ENCODE measurements at regions not wholly inside any gene's neighbourhood (a gene's known extent, or its start where the extent isn't known, plus 50 kb on each side); places are given as distances from the start of the nearest gene placed in this dataset.

GRCh38 chr6:28725890-28726348, 197.9 kb downstream of the TRIM27 start:
- WGBS, 10 experiments = 0 to 24% (median 10%) methylated on average over 3 to 7 of the region's 7 CpGs; no CpG with 5 or more reads in 1 of the 10 experiments
- in situ Hi-C loops (cut with MboI; ENCODE audit: low pct_unique_long_range_greater_than_20kb in 2 of 9, low sequenced_read_pairs in 9 of 9, unreplicated experiment in 9 of 9) = no loop called here
- peak in 1 of 8 experiments; percentile 42 for ATAC-seq (replicated peaks in 6 of 8)
- no peak overlapping the region for H3K4me3 ChIP-seq
- H3K4me1 ChIP-seq (replicated peaks in 1 of 2) = no peaks in the 10 kb centered on the region
- no peak overlapping the region for H3K27ac ChIP-seq

GRCh38 chr6:28726569-28727309, 197.0 kb downstream of the TRIM27 start:
- in situ Hi-C loops (cut with MboI; ENCODE audit: low pct_unique_long_range_greater_than_20kb in 2 of 9, low sequenced_read_pairs in 9 of 9, unreplicated experiment in 9 of 9) = no loop called here
- Histone ChIP-seq H3K4me3 (no peak overlapping the region), H3K4me1 (replicated peaks in 1 of 2) (no peaks in the 10 kb centered on the region), H3K27ac (no peak overlapping the region)
- ATAC-seq (replicated peaks in 6 of 8) = no peak
- 60 to 100% (median 68%) methylated on average over 2 to 13 of the region's 13 CpGs for whole genome bisulfite sequencing, 10 experiments

- H3K27ac ChIP-seq = no peak overlapping the region
- peak overlapping the region in 1 of 5 donors; percentile 55 for H3K4me3 ChIP-seq
- WGBS, 10 experiments = 33 to 85% (median 65%) methylated on average over 3 to 9 of the region's 9 CpGs
- in situ Hi-C loops (cut with MboI; ENCODE audit: low pct_unique_long_range_greater_than_20kb in 2 of 9, low sequenced_read_pairs in 9 of 9, unreplicated experiment in 9 of 9) = no loop called here
- H3K4me1 ChIP-seq (replicated peaks in 1 of 2) = no peaks in the 10 kb centered on the region
- no peak for ATAC-seq (replicated peaks in 6 of 8)
Observed at GRCh38 chr6:28727559-28728211, 196.1 kb downstream of the TRIM27 start.

GRCh38 chr6:28729501-28730402, 194.0 kb downstream of the TRIM27 start:
- no peak overlapping the region for H3K27ac ChIP-seq
- H3K4me1 ChIP-seq (replicated peaks in 1 of 2) = no peaks in the 10 kb centered on the region
- 0 to 24% (median 4%) methylated on average over 2 to 17 of the region's 24 CpGs for WGBS, 10 experiments
- peak in 3 of 8 experiments; percentile 3 to 7 (median 6) for ATAC-seq (replicated peaks in 6 of 8)
- H3K4me3 ChIP-seq = peak overlapping the region in 4 of 5 donors; percentile 36 to 55 (median 38)
- in situ Hi-C loops (cut with MboI; ENCODE audit: low pct_unique_long_range_greater_than_20kb in 2 of 9, low sequenced_read_pairs in 9 of 9, unreplicated experiment in 9 of 9) = no loop called here

- WGBS, 10 experiments = 0 to 63% (median 30%) methylated on average over 1 to 5 of the region's 5 CpGs; no CpG with 5 or more reads in 2 of the 10 experiments
- H3K27ac ChIP-seq = no peak overlapping the region
- ATAC-seq (replicated peaks in 6 of 8) = no peak
- in situ Hi-C loops (cut with MboI; ENCODE audit: low pct_unique_long_range_greater_than_20kb in 2 of 9, low sequenced_read_pairs in 9 of 9, unreplicated experiment in 9 of 9) = no loop called here
- no peak overlapping the region for H3K4me3 ChIP-seq
- H3K4me1 ChIP-seq (replicated peaks in 1 of 2) = no peaks in the 10 kb centered on the region
Observed at GRCh38 chr6:28732052-28732451, 191.7 kb downstream of the TRIM27 start.

- 0 to 88% (median 20%) methylated on average over 1 to 14 of the region's 15 CpGs for WGBS, 10 experiments
- Histone ChIP-seq H3K4me3 (no peak overlapping the region), H3K4me1 (replicated peaks in 1 of 2) (no peaks in the 10 kb centered on the region), H3K27ac (no peak overlapping the region)
- in situ Hi-C loops (cut with MboI; ENCODE audit: low pct_unique_long_range_greater_than_20kb in 2 of 9, low sequenced_read_pairs in 9 of 9, unreplicated experiment in 9 of 9) = no loop called here
- ATAC-seq (replicated peaks in 6 of 8) = no peak
Observed at GRCh38 chr6:28734443-28734959, 189.3 kb downstream of the TRIM27 start.

- Histone ChIP-seq H3K4me3 (no peak overlapping the region), H3K4me1 (replicated peaks in 1 of 2) (no peaks in the 10 kb centered on the region), H3K27ac (no peak overlapping the region)
- in situ Hi-C loops (cut with MboI; ENCODE audit: low pct_unique_long_range_greater_than_20kb in 2 of 9, low sequenced_read_pairs in 9 of 9, unreplicated experiment in 9 of 9) = no loop called here
- 0 to 48% (median 0%) methylated on average over 1 to 2 of the region's 2 CpGs; no CpG with 5 or more reads in 3 of the 10 experiments for WGBS, 10 experiments
- ATAC-seq (replicated peaks in 6 of 8) = no peak
Observed at GRCh38 chr6:28736121-28736520, 187.7 kb downstream of the TRIM27 start.

- WGBS, 10 experiments = 0 to 40% (median 9%) methylated on average over 1 to 16 of the region's 17 CpGs
- Histone ChIP-seq H3K4me3 (no peak overlapping the region), H3K4me1 (replicated peaks in 1 of 2) (no peaks in the 10 kb centered on the region), H3K27ac (no peak overlapping the region)
- ATAC-seq (replicated peaks in 6 of 8) = peak in 1 of 8 experiments; percentile 18
- in situ Hi-C loops (cut with MboI; ENCODE audit: low pct_unique_long_range_greater_than_20kb in 2 of 9, low sequenced_read_pairs in 9 of 9, unreplicated experiment in 9 of 9) = no loop called here
Observed at GRCh38 chr6:28737750-28738395, 185.9 kb downstream of the TRIM27 start.

- in situ Hi-C loops (cut with MboI; ENCODE audit: low pct_unique_long_range_greater_than_20kb in 2 of 9, low sequenced_read_pairs in 9 of 9, unreplicated experiment in 9 of 9) = no loop called here
- H3K27ac ChIP-seq = no peak overlapping the region
- no peaks in the 10 kb centered on the region for H3K4me1 ChIP-seq (replicated peaks in 1 of 2)
- no peak overlapping the region for H3K4me3 ChIP-seq
- 0 to 5% (median 1%) methylated on average over 1 to 16 of the region's 16 CpGs; no CpG with 5 or more reads in 2 of the 10 experiments for WGBS, 10 experiments
- ATAC-seq (replicated peaks in 6 of 8) = peak in 1 of 8 experiments; percentile 41
Observed at GRCh38 chr6:28738396-28738765, 185.4 kb downstream of the TRIM27 start.

- ATAC-seq (replicated peaks in 6 of 8) = no peak
- Histone ChIP-seq H3K27ac (no peak overlapping the region), H3K4me3 (no peak overlapping the region), H3K4me1 (replicated peaks in 1 of 2) (no peaks in the 10 kb centered on the region)
- in situ Hi-C loops (cut with MboI; ENCODE audit: low pct_unique_long_range_greater_than_20kb in 2 of 9, low sequenced_read_pairs in 9 of 9, unreplicated experiment in 9 of 9) = no loop called here
- 0 to 64% (median 29%) methylated on average over 2 to 3 of the region's 3 CpGs for WGBS, 10 experiments
Observed at GRCh38 chr6:28741363-28741762, 182.4 kb downstream of the TRIM27 start.

- in situ Hi-C loops (cut with MboI; ENCODE audit: low pct_unique_long_range_greater_than_20kb in 2 of 9, low sequenced_read_pairs in 9 of 9, unreplicated experiment in 9 of 9) = no loop called here
- ATAC-seq (replicated peaks in 6 of 8) = peak in 3 of 8 experiments; percentile 53 to 87 (median 65)
- WGBS, 10 experiments = 0 to 40% (median 2%) methylated on average over 1 to 16 of the region's 19 CpGs
- H3K27ac ChIP-seq = no peak overlapping the region
- H3K4me1 ChIP-seq (replicated peaks in 1 of 2) = no peaks in the 10 kb centered on the region
- H3K4me3 ChIP-seq = no peak overlapping the region
Observed at GRCh38 chr6:28742668-28743270, 181.0 kb downstream of the TRIM27 start.

GRCh38 chr6:28743271-28743789, 180.5 kb downstream of the TRIM27 start:
- Histone ChIP-seq H3K4me3 (no peak overlapping the region), H3K4me1 (replicated peaks in 1 of 2) (no peaks in the 10 kb centered on the region), H3K27ac (no peak overlapping the region)
- WGBS, 10 experiments = 0 to 42% (median 8%) methylated on average over 1 to 8 of the region's 10 CpGs
- in situ Hi-C loops (cut with MboI; ENCODE audit: low pct_unique_long_range_greater_than_20kb in 2 of 9, low sequenced_read_pairs in 9 of 9, unreplicated experiment in 9 of 9) = no loop called here
- ATAC-seq (replicated peaks in 6 of 8) = no peak

Data from motor neuron (in vitro differentiated cells).